ENCODE measurements at regions not wholly inside any gene's neighbourhood (a gene's known extent, or its start where the extent isn't known, plus 50 kb on each side); places are given as distances from the start of the nearest gene placed in this dataset.

- TF ChIP-seq CEBPB (IDR thresholded peaks at IDR 0.05; ENCODE audit: low read depth): no peak
- TF ChIP-seq, protein P1, sequence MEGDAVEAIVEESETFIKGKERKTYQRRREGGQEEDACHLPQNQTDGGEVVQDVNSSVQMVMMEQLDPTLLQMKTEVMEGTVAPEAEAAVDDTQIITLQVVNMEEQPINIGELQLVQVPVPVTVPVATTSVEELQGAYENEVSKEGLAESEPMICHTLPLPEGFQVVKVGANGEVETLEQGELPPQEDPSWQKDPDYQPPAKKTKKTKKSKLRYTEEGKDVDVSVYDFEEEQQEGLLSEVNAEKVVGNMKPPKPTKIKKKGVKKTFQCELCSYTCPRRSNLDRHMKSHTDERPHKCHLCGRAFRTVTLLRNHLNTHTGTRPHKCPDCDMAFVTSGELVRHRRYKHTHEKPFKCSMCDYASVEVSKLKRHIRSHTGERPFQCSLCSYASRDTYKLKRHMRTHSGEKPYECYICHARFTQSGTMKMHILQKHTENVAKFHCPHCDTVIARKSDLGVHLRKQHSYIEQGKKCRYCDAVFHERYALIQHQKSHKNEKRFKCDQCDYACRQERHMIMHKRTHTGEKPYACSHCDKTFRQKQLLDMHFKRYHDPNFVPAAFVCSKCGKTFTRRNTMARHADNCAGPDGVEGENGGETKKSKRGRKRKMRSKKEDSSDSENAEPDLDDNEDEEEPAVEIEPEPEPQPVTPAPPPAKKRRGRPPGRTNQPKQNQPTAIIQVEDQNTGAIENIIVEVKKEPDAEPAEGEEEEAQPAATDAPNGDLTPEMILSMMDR (IDR thresholded peaks at IDR 0.05 in 2 of 3, conservative IDR thresholded peaks at IDR 0.05 in 1 of 3; ENCODE audit: borderline replicate concordance in 1 of 3, insufficient read depth in 1 of 3, low read depth in 2 of 3, low read length in 2 of 3): no peak
- TF ChIP-seq TCF7L2 (IDR thresholded peaks at IDR 0.05; ENCODE audit: borderline replicate concordance, extremely low read depth, insufficient read depth, insufficient read length): no peak
- TF ChIP-seq SP1 (IDR thresholded peaks at IDR 0.05; ENCODE audit: low read depth): no peak
- no peak for TF ChIP-seq POLR2A (IDR thresholded peaks at IDR 0.05; ENCODE audit: borderline replicate concordance, extremely low read depth, insufficient read depth, insufficient read length)
- no peak for TF ChIP-seq EGR1 (IDR thresholded peaks at IDR 0.05; ENCODE audit: low read depth)
- TF ChIP-seq ATF3 (IDR thresholded peaks at IDR 0.05): no peak
- TF ChIP-seq ELF1 (IDR thresholded peaks at IDR 0.05; ENCODE audit: borderline replicate concordance, low read depth): no peak
- no peak for TF ChIP-seq ZNF274 (IDR thresholded peaks at IDR 0.05; ENCODE audit: low read depth, low read length)
- TF ChIP-seq EZH2 (IDR thresholded peaks at IDR 0.05): no peak
- no peak for TF ChIP-seq EZH2phosphoT487 (IDR thresholded peaks at IDR 0.05; ENCODE audit: borderline replicate concordance)
- no peak for TF ChIP-seq POLR2AphosphoS5 (IDR thresholded peaks at IDR 0.05; ENCODE audit: low read depth, low read length)
- TF ChIP-seq RAD21 (IDR thresholded peaks at IDR 0.05; ENCODE audit: low read depth): no peak
- TF ChIP-seq YY1 (IDR thresholded peaks at IDR 0.05; ENCODE audit: extremely low read depth, insufficient replicate concordance, low read depth, low read length): no peak
These were observed 58.7 kb downstream of the P2RY1 start for GRCh38 chr3:152893647-152894046.
